ENCODE measurements at regions not wholly inside any gene's neighbourhood (a gene's known extent, or its start where the extent isn't known, plus 50 kb on each side); places are given as distances from the start of the nearest gene placed in this dataset.
"Not testable (repeated sequence)": the region's sequence is repeated elsewhere in the genome, so short reads cannot be mapped to it uniquely, and the experiment has no call there.

GRCh38 chr6:92219987-92220386, 1199.4 kb downstream of the EPHA7 start:
- DNase-seq = not testable (repeated sequence)

GRCh38 chr6:92216717-92217116, 1202.6 kb downstream of the EPHA7 start:
- no peak for DNase-seq

DNA sequence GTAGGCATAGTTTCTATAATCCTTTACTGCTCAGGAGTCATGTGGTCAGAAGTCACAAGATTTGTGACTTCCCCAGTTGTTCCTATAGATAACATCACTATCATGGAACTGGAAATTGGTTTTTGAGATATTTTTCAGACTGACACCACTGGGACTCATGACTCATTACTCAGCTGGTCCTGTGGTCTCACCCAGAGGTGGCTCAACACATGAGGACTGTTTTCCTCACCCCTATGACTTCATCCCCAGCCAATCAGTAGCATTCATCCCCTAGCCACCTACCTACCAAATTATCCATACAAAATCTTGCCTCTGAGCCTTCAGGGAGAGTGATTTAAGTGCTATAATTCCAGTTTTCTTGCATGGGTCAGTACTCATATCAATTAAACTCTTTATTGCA, 1217.7 kb downstream of the EPHA7 start:
- DNase-seq = no peak

- DNase-seq = no peak
These were observed 1223.0 kb downstream of the EPHA7 start for GRCh38 chr6:92196325-92196724.

GRCh38 chr6:92195796-92196195, 1223.6 kb downstream of the EPHA7 start:
- no peak for DNase-seq

DNA sequence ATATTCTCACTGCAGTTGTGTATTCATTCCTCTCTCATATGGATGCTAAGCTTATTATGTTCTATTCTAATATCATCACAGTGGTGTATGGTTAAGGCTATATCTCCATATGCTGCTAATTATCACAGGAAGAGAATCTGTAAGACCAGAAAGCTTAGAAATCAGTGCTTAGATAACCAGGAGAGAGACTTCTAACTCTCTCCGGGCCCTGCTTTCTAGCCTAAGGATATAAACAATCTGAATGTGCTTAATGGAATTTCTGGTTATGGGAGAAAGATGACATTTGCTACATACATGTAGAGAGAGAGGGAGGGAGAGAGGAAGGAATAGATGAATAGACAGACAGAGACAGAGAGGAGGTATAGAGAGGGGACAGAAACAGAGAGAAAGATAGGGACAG, 1231.3 kb downstream of the EPHA7 start:
- no peak for DNase-seq

DNA sequence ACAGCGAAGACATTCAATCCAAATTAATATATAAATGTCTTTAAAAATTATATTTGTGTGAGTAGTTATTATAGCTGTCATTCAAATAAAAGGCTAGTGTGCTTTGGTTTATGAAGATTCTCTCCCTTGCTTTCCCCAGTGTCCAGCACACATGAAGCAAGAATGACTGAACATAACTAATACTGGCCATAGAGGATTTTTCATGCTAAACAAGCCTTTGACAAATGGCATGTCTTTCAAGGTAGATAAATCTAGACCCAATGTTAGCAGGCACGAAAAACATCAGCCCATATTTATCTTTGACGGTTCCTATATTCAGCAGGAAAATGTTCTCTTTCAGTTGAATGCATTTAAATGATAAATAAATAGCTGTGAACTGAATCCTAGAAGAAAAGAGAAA, 1234.4 kb downstream of the EPHA7 start:
- DNase-seq = no peak

DNA sequence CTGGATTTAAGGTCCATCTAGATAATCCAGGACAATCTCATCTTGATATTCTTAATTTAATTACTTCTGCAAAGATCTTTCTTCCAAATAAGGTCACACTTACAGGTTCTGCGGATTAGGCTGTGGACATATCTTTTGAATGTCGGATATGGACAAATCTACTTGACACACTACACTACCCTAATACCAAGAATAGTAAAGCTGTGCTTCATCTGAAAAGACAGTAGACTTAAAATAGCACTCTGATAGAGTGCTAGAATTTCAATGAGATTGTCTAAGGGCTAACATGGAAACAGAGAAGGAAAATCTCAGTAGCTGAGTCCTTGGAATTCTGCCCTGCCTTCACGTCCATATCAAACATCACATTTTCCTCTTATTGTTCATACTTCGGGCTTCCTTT, 1238.0 kb downstream of the EPHA7 start:
- no peak for DNase-seq

- DNase-seq = no peak
These were observed 1239.3 kb downstream of the EPHA7 start for GRCh38 chr6:92180090-92180489.

DNA sequence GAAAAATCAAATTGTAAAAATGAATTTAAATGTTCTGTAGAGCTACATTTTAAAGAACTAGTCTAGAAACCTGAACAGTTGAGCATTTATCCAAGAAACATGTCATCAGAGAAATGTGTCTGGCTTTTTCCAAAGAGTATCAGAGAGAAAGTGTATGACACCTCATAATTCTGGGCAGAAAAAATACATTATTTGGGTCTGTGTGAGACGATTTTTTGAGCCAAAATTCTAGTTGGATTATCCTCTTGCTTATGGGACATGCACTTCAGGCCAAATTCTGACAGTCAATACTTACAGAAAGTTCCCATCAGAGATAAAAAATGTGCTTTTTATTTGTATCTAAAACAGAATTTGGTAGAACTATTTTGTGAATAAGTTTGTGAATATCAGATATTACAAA, 1242.7 kb downstream of the EPHA7 start:
- DNase-seq = no peak

- no peak for DNase-seq
These were observed 1244.8 kb downstream of the EPHA7 start for GRCh38 chr6:92174398-92175073.

DNA sequence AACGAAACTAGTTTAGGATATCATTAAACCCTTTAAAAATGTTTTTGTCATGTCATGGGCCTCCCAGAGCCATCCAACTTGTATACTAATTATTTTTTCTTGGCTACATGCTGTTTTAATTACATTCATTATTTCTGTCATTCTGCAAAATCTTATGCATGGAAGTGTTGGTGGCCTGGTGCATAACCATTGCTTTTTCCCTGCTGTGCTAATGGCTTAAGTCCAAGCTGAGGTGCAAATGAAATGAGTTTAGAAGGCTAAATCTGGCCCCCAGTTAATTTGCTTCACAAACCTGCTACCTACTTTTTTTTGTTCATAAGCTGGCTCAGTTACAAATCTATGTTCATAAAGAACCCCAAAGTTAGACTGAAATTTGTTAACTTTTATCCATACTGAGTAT, 1249.9 kb downstream of the EPHA7 start:
- DNase-seq = no peak

- DNase-seq = no peak
These were observed 1252.7 kb downstream of the EPHA7 start for GRCh38 chr6:92166666-92167065.

DNA sequence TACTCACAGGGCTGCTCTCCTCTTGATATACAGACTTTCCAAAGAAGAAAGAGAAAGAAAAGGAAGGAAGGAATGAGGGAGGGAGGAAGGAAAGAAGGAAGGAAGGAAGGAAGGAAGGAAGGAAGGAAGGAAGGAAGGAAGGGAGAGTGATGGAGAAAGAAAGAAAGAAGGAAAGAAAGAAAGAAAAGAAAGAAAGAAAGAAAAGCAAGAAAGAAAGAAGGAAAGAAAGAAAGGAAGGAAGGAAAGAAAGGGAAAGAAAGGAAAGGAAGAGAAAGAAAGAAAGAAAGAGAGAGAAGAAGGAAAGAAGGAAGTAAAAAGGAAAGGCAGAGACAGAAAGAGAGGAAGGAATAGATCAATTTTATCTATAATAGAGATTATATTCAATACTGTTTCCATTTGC, 1257.4 kb downstream of the EPHA7 start:
- no peak for DNase-seq

GRCh38 chr6:92160226-92160625, 1259.1 kb downstream of the EPHA7 start:
- DNase-seq = no peak

GRCh38 chr6:92159046-92159445, 1260.3 kb downstream of the EPHA7 start:
- DNase-seq = no peak

GRCh38 chr6:92150553-92150952, 1268.8 kb downstream of the EPHA7 start:
- DNase-seq = no peak

DNA sequence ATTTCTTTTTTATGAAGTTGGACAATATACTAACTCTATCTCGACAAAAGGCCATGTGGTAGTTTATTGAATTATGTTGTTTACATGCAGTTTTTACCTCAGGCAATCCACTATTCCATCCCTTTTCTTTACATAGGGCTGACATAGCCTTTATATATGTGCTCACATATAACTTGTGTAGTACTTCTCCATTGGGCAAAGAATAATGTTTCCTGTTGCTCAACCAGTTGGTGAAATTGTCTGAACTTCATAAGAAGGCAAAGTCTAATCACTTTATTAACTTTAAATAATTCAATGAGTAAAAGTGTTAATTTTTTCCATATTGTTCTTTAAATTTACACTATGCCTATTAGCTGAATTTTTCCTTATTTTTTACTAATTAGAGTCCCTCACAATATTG, 1272.1 kb downstream of the EPHA7 start:
- DNase-seq = no peak

DNA sequence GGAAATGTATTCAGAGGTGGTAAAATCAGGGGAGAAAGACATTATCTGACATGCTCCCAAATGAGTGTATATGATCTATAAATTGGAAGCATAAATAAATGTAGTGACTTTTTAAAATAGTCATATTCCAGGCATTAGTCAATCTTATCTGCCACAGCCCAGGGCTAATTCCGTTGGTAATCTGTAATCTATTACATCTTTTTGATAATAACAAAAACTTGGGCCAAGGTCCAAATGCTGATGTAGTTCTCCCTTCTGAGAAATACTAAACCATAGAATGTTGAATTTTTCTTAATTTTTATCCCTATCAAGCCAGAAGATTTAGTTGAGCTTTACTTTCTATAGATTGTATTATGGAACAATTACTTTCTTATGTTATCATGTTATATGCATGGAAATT, 1279.8 kb downstream of the EPHA7 start:
- no peak for DNase-seq

- DNase-seq = no peak
These were observed 1286.4 kb downstream of the EPHA7 start for GRCh38 chr6:92132957-92133356.

- no peak for DNase-seq
These were observed 1286.9 kb downstream of the EPHA7 start for GRCh38 chr6:92132457-92132856.

GRCh38 chr6:92130944-92131343, 1288.4 kb downstream of the EPHA7 start:
- DNase-seq = no peak

GRCh38 chr6:92126983-92127382, 1292.4 kb downstream of the EPHA7 start:
- DNase-seq = no peak

- no peak for DNase-seq
These were observed 1293.3 kb downstream of the EPHA7 start for GRCh38 chr6:92126088-92126487.

DNA sequence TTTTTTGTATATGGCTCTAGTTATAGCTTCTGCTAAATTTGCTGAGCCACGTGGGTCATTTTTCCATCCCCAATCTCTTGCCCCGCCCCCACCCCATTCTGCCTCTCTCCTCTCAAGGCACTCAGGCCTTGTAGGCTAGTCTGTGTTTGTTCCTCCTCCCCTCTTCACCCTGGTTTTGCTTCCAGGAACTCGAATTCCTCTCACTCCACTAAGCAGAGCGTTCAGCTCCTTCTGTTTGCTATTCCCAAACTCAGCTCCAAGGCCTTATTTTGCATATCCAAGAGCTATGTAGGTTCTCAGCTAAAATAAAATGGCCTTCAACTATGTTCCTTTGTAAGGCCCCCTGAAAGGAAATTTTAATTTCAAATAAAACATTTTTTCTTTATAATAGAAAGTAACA, 1293.7 kb downstream of the EPHA7 start:
- DNase-seq = no peak
